Pancreas (tissue), 10 donors: ENCODE measurements at regions not wholly inside any gene's neighbourhood (a gene's known extent, or its start where the extent isn't known, plus 50 kb on each side); places are given as distances from the start of the nearest gene placed in this dataset.

Experiments
- ATAC-seq, 4 donors: fragments of 200-7000 bp; cut with Tn5 transposase; one replicate each; pipeline versions ENCODE4 v1.8.0 to v1.9.1; 2020; ENCODE audit warnings: mild to moderate bottlenecking in 4 of 4, moderate library complexity in 4 of 4
- DNase-seq, 6 donors: peaks; one replicate each; pipeline ENCODE4 v3.0.0-alpha.2; 2020
- FAIRE-seq: peaks from 2 replicates; lab custom pipeline; 2012; peaks lifted over from hg19 to GRCh38; lab: Jason Lieb, UNC
- H3K27ac ChIP-seq, 4 donors: fragments of 200-600 bp; sonication (generic); 1 replicate in 3 of 4; 2 replicates in 1 of 4; pipeline versions ENCODE4 v1.5.0 to v1.8.0; 2020
- H3K27me3 ChIP-seq, 4 donors: fragments of 200-600 bp; one replicate each; pipeline ENCODE4 v1.8.0; 2021
- H3K36me3 ChIP-seq, 3 donors: fragments of 200-600 bp; sonication (generic) in 1 of 3; one replicate each; pipeline versions ENCODE4 v1.5.0 to v1.8.0; 2020 to 2021
- H3K4me1 ChIP-seq, 3 donors: fragments of 200-600 bp; one replicate each; pipeline ENCODE4 v1.8.0; 2021
- H3K4me3 ChIP-seq, 4 donors: fragments of 200-600 bp; sonication (generic) in 2 of 4; one replicate each; pipeline versions ENCODE4 v1.5.0 to v1.8.0; 2020 to 2021
- H3K9me3 ChIP-seq, 4 donors: fragments of 200-600 bp; one replicate each; pipeline ENCODE4 v1.8.0; 2021
- CTCF ChIP-seq, 4 donors: fragments of 200-600 bp; sonication (generic) in 3 of 4; IDR thresholded peaks; one replicate each; pipeline versions ENCODE4 v1.5.0 to v1.8.0; 2021; ENCODE audit warnings: antibody characterized with exemption in 4 of 4
- WGBS, 2 donors: extraction: QIAGEN DNeasy Blood & Tissue Kit; methylation state at CpG; one replicate each; pipeline ENCODE4 v1.1.7; 2013; 5-methylcytosine and 5-hydroxymethylcytosine counted together
- intact Hi-C, 3 donors: fragments of 100-400 bp; cut with DNase I; formaldehyde crosslinking; loops; one replicate each; pipeline versions ENCODE4 v1.11.1 to v1.14.2; 2022
- donor health status: healthy with polysubstance abuse.
- donor health status: DM: no; HTN: no; CAD: no; lungs with moderate emphysema.
- donor health status: DM: no; HTN: no; CAD: no.
- donor health status: control.
- donor health status: control.
- donor health status: Bipolar disorder and iron deficiency.
- donor health status: DM: yes; HTN: yes; CAD: no.
- donor health status: DM: no; HTN: no; CAD: no.
- donor health status: DM: no; HTN: no; CAD: no.
- donor health status: DM: yes; HTN: yes; CAD: no.

- Histone ChIP-seq H3K9me3 (no peaks in the 10 kb centered on the region), H3K27me3 (no peaks in the 10 kb centered on the region), H3K4me3 (no peak overlapping the region), H3K27ac (no peak overlapping the region), H3K36me3 (no peaks in the 10 kb centered on the region), H3K4me1 (no peaks in the 10 kb centered on the region)
- ATAC-seq (no peak), FAIRE-seq (no peak), DNase-seq (no peak)
- intact Hi-C loops, result no loop called here
- WGBS, 2 donors, result 95% methylated on average over 1 of the region's 1 CpG; no CpG with 5 or more reads in 1 of the 2 donors
- no peak for TF ChIP-seq CTCF (IDR thresholded peaks at IDR 0.05)
These were observed 905.0 kb upstream of the AMELY start for GRCh38 chrY:7816567-7816966.

GRCh38 chrY:7815921-7816320, 904.4 kb upstream of the AMELY start:
- no peak overlapping the region for H3K27ac ChIP-seq
- FAIRE-seq (no peak), DNase-seq (no peak), ATAC-seq (no peak)
- no peaks in the 10 kb centered on the region for H3K9me3 ChIP-seq
- intact Hi-C loops, result no loop called here
- H3K27me3 ChIP-seq, result no peaks in the 10 kb centered on the region
- no peak overlapping the region for H3K4me3 ChIP-seq
- H3K4me1 ChIP-seq, result no peaks in the 10 kb centered on the region
- no peak for TF ChIP-seq CTCF (IDR thresholded peaks at IDR 0.05)
- H3K36me3 ChIP-seq, result no peaks in the 10 kb centered on the region

GRCh38 chrY:7815285-7815684, 903.7 kb upstream of the AMELY start:
- Histone ChIP-seq H3K27ac (no peak overlapping the region), H3K27me3 (no peaks in the 10 kb centered on the region), H3K36me3 (no peaks in the 10 kb centered on the region), H3K4me1 (no peaks in the 10 kb centered on the region), H3K9me3 (no peaks in the 10 kb centered on the region), H3K4me3 (no peak overlapping the region)
- WGBS, 2 donors, result 82% methylated on average over 1 of the region's 1 CpG; no CpG with 5 or more reads in 1 of the 2 donors
- no peak for TF ChIP-seq CTCF (IDR thresholded peaks at IDR 0.05)
- ATAC-seq, result no peak
- intact Hi-C loops, result no loop called here
- FAIRE-seq, result no peak
- no peak for DNase-seq

- DNase-seq, result no peak
- intact Hi-C loops, result no loop called here
- Histone ChIP-seq H3K27ac (no peak overlapping the region), H3K9me3 (no peaks in the 10 kb centered on the region), H3K27me3 (no peaks in the 10 kb centered on the region), H3K4me1 (no peaks in the 10 kb centered on the region), H3K4me3 (no peak overlapping the region), H3K36me3 (no peaks in the 10 kb centered on the region)
- ATAC-seq, result no peak
- no peak for FAIRE-seq
- TF ChIP-seq CTCF (IDR thresholded peaks at IDR 0.05), result no peak
These were observed 902.8 kb upstream of the AMELY start for GRCh38 chrY:7814361-7814760.

GRCh38 chrY:7810359-7810758, 898.8 kb upstream of the AMELY start:
- H3K27ac ChIP-seq, result no peak overlapping the region
- intact Hi-C loops, result no loop called here
- FAIRE-seq (no peak), DNase-seq (no peak), ATAC-seq (no peak)
- no peaks in the 10 kb centered on the region for H3K36me3 ChIP-seq
- H3K4me3 ChIP-seq, result no peak overlapping the region
- 63% methylated on average over 1 of the region's 1 CpG; no CpG with 5 or more reads in 1 of the 2 donors for WGBS, 2 donors
- H3K4me1 ChIP-seq, result no peaks in the 10 kb centered on the region
- no peaks in the 10 kb centered on the region for H3K27me3 ChIP-seq
- H3K9me3 ChIP-seq, result no peaks in the 10 kb centered on the region
- TF ChIP-seq CTCF (IDR thresholded peaks at IDR 0.05), result no peak
